SH-SY5Y (cell line): ENCODE measurements at regions not wholly inside any gene's neighbourhood (a gene's known extent, or its start where the extent isn't known, plus 50 kb on each side); places are given as distances from the start of the nearest gene placed in this dataset.

Experiments
- GATA2 ChIP-seq: IDR thresholded peaks from 2 replicates; pipeline ENCODE4 v1.6.1; 2011; ENCODE audit warnings: mild to moderate bottlenecking, low read depth, low read length
- GATA3 ChIP-seq: IDR thresholded peaks from 2 replicates; pipeline ENCODE4 v1.6.1; 2011; ENCODE audit warnings: low read depth, mild to moderate bottlenecking, low read length, moderate library complexity

- TF ChIP-seq GATA3, result no peak
- no peak for TF ChIP-seq GATA2
Observed at GRCh38 chr2:52340171-52340570, 1308.2 kb upstream of the NRXN1 start.
